GM21529 (cell line): ENCODE measurements at regions not wholly inside any gene's neighbourhood (a gene's known extent, or its start where the extent isn't known, plus 50 kb on each side); places are given as distances from the start of the nearest gene placed in this dataset.

Source experiments
- ATAC-seq: cut with Tn5 transposase; IDR thresholded peaks from one replicate; pipeline ENCODE4 v1.9.1; 2021; ENCODE audit not compliant: unreplicated experiment

- no peak for ATAC-seq
Observed at GRCh38 chr1:24990779-24991641, 60.9 kb upstream of the RUNX3 start.

- no peak for ATAC-seq
Observed at GRCh38 chr1:24990136-24990535, 60.1 kb upstream of the RUNX3 start.

GRCh38 chr1:24989082-24989481 lies 59.0 kb upstream of the RUNX3 start:
- ATAC-seq: no peak

- ATAC-seq: no peak
Observed at GRCh38 chr1:24988558-24988912, 58.5 kb upstream of the RUNX3 start.

- no peak for ATAC-seq
Observed at GRCh38 chr1:24987875-24988557, 57.9 kb upstream of the RUNX3 start.

- ATAC-seq: no peak
Observed at GRCh38 chr1:24987424-24987823, 57.3 kb upstream of the RUNX3 start.

GRCh38 chr1:24986372-24986965 lies 56.4 kb upstream of the RUNX3 start:
- no peak for ATAC-seq

- no peak for ATAC-seq
Observed at GRCh38 chr1:24985737-24986136, 55.7 kb upstream of the RUNX3 start.

- ATAC-seq: no peak
Observed at GRCh38 chr1:24984800-24985522, 54.9 kb upstream of the RUNX3 start.

- no peak for ATAC-seq
Observed at GRCh38 chr1:24984300-24984699, 54.2 kb upstream of the RUNX3 start.

GRCh38 chr1:24983006-24983680 lies 53.1 kb upstream of the RUNX3 start:
- ATAC-seq: no peak

- no peak for ATAC-seq
Observed at GRCh38 chr1:24981631-24982005, 51.5 kb upstream of the RUNX3 start.

GRCh38 chr1:24980836-24981630 lies 51.0 kb upstream of the RUNX3 start:
- ATAC-seq: no peak
